ENCODE measurements at regions not wholly inside any gene's neighbourhood (a gene's known extent, or its start where the extent isn't known, plus 50 kb on each side); places are given as distances from the start of the nearest gene placed in this dataset.
"Not testable (repeated sequence)": the region's sequence is repeated elsewhere in the genome, so short reads cannot be mapped to it uniquely, and the experiment has no call there.

DNA sequence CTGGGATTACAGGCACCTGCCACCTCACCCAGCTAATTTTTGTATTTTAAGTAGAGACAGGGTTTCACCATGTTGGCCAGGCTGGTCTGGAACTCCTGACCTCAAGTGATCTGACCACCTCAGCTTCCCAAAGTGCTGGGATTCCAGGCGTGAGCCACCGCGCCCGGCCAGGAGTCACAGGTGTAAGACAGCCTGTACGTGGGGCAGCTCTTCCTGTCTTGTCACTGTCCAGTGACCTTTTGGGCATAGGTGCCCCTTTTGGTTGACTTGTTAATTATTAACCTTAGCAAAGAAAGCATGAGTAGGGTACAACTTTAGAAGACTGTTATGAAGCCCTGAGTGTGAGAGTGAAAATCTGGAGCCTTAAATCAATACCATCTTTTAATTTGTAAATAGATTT, 703.7 kb upstream of the SOX11 start:
- not testable (repeated sequence) for DNase-seq (ENCODE audit: low read depth)

DNA sequence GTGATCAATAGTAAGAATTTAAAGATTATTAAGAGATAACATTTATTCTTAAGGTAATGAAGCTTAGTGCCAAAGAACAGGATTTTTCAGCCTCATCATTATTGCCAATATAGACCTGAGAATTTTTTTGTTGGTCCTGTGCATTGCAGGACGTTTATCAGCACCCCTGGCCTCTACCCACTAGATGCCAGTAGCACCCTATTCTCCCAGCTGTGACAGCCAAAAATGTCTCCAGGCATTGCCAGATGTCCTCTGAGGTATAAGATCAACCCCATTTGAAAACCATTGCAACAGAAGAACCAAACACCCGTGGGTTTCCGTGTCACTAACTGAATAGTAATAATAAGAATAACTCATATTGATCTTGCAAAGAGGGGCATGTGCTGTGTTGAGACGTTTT, 700.0 kb upstream of the SOX11 start:
- no peak for DNase-seq (ENCODE audit: low read depth)

GRCh38 chr2:4995466-4995865, 696.7 kb upstream of the SOX11 start:
- DNase-seq (ENCODE audit: low read depth) = no peak

DNA sequence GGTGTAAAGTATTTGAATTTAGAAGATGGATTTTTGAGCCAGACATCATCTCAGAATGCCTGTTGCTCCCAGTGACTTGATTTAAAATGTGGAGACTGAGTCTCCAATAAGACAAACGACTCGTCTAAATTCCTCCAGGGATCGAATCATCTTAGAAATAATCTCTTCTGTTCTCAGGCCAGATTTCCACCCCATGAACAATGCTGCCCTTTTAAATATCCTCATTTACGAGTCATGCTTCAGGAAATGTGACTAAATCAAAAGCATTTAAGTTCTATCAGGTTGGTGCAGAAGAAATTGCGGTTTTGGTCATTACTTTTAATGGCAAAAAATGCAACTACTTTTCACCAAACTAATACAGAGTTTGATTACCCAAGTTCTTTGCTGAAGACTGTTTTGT, 684.6 kb upstream of the SOX11 start:
- no peak for DNase-seq (ENCODE audit: low read depth)

DNA sequence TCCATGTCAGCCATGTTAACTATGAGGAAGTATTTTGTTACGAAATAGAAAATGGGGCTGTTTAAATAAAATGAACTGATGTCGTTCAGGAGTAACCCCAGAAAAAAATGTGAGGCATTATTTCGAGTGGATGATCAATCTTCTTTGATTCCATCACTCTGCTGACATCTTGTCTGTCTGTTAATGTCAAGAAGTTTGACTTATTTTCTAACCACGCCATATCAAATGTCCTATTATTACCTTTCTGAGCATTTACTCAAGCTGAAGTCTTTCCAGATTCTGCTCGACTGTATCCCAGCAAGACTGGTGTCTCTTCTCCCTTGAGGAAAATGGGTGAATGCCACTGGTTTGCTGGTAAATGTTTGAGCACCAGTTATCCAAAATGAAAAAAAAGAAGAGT, 672.9 kb upstream of the SOX11 start:
- DNase-seq (ENCODE audit: low read depth) = no peak

DNA sequence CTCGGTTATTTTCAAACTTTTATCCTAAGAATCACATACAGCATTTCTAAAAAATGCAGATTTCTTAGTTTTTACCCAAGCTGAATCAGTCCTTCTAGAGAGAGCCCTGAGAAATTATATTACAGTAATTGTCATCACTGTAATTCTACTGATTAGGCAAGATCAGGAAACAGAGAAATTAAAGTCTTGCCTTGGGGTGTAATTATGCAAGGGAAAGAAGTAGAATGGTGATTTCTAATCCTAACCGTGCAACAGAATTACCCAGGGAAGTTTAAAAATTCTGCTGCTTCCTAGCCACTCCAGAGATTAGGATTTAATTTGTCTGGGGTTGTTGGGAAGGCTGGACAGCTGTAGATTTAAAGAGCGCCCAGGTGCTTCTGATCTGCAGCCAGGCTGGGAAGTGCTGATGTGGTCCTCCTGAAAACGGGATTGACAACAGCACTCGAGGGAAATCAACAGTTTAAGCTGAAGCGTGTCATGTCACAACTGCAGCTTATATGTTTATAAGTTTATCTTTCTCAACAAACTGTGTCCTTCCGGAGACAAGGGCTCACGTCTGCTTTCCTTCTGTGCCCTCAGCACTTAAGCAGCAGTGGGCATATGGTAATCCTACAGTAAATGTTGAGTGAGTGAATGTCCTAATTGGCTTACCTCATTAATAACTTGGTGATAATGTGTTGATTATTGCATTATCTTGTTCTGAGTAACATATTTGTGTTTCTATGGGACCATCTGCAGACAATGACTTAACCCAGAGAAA, 671.9 kb upstream of the SOX11 start:
- DNase-seq (ENCODE audit: low read depth) = no peak

DNA sequence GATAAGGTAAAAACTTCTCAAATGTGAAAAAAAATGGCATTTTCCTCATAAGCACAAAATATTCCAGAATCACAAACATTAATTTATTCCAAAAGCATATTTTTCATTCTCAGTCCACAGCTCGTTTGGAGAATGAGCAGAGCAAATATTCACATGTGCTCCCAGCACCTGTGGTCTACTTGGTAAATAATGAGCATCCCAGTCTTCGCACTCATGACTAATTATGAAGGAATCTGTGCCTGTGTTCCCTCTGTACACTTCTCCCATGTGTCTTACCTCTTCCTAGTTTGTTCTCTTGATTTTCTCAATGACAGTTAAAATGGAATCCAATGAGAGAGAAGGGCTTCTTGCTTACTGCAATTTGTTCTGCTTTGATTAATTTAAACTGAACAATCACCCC, 671.0 kb upstream of the SOX11 start:
- DNase-seq (ENCODE audit: low read depth) = no peak

DNA sequence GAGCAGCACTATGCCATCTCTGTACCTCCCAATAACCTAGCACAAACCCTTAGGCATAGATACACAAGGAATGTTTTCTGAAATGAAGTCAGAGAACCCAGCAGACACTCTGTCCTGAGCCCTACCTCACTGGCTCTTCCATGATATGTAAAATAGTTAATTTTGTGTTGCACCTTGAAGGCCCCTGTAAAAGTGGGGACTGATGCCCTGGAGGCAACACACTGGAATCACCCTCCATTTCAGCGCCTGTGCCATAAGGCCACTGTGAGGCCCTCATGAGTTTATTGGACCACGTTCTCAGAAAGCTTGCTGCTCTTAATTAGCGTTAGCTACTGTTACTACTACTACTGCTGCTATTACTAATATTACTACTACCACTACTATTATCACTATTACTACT, 670.1 kb upstream of the SOX11 start:
- no peak for DNase-seq (ENCODE audit: low read depth)

GRCh38 chr2:5022708-5023635, 669.2 kb upstream of the SOX11 start:
- DNase-seq (ENCODE audit: low read depth) = not testable (repeated sequence)

- no peak for DNase-seq (ENCODE audit: low read depth)
Observed at GRCh38 chr2:5026571-5027234, 665.5 kb upstream of the SOX11 start.

GRCh38 chr2:5035057-5035488, 657.1 kb upstream of the SOX11 start:
- DNase-seq (ENCODE audit: low read depth) = no peak

GRCh38 chr2:5036256-5036655, 655.9 kb upstream of the SOX11 start:
- DNase-seq (ENCODE audit: low read depth) = no peak

- no peak for DNase-seq (ENCODE audit: low read depth)
Observed at GRCh38 chr2:5039241-5039975, 652.8 kb upstream of the SOX11 start.

DNA sequence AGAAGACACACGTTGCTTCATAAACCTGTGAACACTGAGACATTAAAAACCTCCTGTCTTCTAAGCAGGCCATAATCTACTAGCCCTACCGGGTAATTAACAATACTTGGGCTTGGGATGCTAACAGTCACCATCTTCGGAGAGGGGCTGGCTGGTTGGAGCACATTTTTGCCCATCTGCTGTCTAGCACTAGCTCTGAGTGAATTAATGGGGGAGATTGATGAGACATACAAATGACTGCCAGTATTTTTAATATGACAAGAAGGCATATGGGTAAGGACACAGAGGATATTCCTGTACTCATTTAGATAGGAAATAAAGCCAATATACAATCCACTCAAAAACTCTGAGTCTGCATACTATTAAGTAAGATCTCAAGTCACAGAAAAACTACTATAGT, 651.6 kb upstream of the SOX11 start:
- no peak for DNase-seq (ENCODE audit: low read depth)

- no peak for DNase-seq (ENCODE audit: low read depth)
Observed at GRCh38 chr2:5041501-5041900, 650.7 kb upstream of the SOX11 start.

- DNase-seq (ENCODE audit: low read depth) = no peak
Observed at GRCh38 chr2:5042666-5043440, 649.3 kb upstream of the SOX11 start.

DNA sequence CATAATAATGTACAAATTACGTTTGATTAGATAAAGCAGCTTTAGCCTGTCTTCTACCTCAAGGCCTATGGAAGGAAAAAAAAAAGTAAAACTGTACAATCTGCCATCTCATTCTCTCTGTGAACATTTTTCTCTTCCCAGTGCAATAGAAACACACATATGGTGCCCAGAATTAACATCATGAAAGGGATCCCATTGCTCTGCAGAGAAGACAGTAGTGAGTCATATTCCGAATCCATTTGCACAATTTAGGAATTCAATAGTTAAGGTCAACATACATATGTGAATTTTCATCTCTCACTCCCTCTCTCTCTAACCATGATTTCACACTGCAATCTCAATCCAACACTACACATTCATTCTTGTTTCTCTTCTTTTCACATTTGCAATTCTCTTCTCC, 640.9 kb upstream of the SOX11 start:
- no peak for DNase-seq (ENCODE audit: low read depth)

GRCh38 chr2:5052905-5053304, 639.3 kb upstream of the SOX11 start:
- no peak for DNase-seq (ENCODE audit: low read depth)

- DNase-seq (ENCODE audit: low read depth) = no peak
Observed at GRCh38 chr2:5057891-5058351, 634.3 kb upstream of the SOX11 start.

DNA sequence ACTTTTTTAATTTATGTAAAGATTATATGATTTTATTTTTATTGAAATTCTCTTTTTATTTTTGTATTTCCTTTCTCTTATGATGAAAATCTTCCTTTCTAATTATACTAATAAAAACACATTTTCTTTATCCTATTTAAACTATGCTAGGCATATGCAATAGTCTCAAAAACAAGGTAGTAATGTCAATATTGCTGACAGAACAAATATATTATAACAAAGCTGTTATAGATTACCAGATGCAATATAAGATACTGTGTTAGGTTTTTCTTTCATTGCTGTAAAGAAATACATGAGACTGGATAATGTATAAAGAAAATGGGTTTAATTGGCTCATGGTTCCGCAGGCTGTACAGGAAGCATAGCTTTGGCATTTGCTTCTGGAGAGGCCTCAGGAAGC, 631.2 kb upstream of the SOX11 start:
- DNase-seq (ENCODE audit: low read depth) = no peak

DNA sequence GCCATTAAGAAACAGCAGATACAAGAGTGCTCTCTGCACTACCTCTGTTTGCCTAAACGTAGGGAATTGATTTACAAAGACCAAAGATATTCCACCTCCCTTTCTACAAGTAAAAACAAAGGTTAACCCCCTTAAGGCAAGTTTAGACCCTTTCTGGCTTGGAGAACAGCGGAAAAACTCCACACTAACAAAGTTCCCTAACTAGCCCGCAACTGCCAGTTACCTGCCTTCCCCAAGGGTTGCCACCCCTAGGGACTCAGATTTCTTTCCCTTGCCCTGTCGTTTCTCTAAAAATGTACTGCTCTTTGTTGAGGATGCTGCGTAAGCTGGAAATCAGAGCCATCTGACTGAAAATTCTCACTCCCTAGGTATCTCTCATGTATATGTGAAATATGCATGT, 627.5 kb upstream of the SOX11 start:
- no peak for DNase-seq (ENCODE audit: low read depth)

Measured in iris pigment epithelial cell (primary cell).